ENCODE measurements at regions not wholly inside any gene's neighbourhood (a gene's known extent, or its start where the extent isn't known, plus 50 kb on each side); places are given as distances from the start of the nearest gene placed in this dataset.

DNA sequence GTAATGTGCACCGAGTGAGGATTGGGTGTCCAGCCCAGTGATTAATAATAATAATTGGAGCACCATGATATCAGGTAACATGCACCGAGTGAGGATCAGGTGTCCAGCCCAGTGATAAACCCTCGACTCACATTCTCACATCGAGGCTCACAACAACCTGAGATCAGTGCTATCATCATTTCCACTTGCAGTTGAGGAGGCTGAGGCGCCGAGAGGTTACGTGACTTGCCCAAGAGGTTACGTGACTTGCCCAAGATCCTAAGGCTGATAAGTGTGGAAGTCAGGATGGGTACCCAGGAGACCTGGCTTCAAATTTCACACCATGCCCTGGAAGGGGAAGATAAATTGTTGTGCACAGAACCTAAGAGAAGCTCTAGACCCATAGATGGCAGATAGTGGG lies 189.4 kb downstream of the MED10 start:
- TF ChIP-seq, protein P1, sequence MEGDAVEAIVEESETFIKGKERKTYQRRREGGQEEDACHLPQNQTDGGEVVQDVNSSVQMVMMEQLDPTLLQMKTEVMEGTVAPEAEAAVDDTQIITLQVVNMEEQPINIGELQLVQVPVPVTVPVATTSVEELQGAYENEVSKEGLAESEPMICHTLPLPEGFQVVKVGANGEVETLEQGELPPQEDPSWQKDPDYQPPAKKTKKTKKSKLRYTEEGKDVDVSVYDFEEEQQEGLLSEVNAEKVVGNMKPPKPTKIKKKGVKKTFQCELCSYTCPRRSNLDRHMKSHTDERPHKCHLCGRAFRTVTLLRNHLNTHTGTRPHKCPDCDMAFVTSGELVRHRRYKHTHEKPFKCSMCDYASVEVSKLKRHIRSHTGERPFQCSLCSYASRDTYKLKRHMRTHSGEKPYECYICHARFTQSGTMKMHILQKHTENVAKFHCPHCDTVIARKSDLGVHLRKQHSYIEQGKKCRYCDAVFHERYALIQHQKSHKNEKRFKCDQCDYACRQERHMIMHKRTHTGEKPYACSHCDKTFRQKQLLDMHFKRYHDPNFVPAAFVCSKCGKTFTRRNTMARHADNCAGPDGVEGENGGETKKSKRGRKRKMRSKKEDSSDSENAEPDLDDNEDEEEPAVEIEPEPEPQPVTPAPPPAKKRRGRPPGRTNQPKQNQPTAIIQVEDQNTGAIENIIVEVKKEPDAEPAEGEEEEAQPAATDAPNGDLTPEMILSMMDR (IDR thresholded peaks at IDR 0.05; ENCODE audit: low read length), result no peak
- TF ChIP-seq EZH2 (IDR thresholded peaks at IDR 0.05; ENCODE audit: borderline replicate concordance, low read length), result no peak
